ENCODE measurements at regions not wholly inside any gene's neighbourhood (a gene's known extent, or its start where the extent isn't known, plus 50 kb on each side); places are given as distances from the start of the nearest gene placed in this dataset.

GRCh38 chr2:133666621-133667020 lies 98.4 kb upstream of the NCKAP5 start:
- no peak for TF ChIP-seq CTCF (IDR thresholded peaks at IDR 0.05; ENCODE audit: insufficient read depth, low read length, poor library complexity, severe bottlenecking)
- no peak for DNase-seq (ENCODE audit: extremely low read depth, insufficient read length)
- Histone ChIP-seq H3K4me3 (replicated peaks; ENCODE audit: low read depth, low read length) (no peak overlapping the region), H3K27me3 (replicated peaks; ENCODE audit: control insufficient read depth, insufficient read depth, low read length) (no peaks in the 10 kb centered on the region), H3K36me3 (ENCODE audit: control insufficient read depth, insufficient read depth, low read length) (no peaks in the 10 kb centered on the region)

GRCh38 chr2:133667085-133667484 lies 98.8 kb upstream of the NCKAP5 start:
- DNase-seq (ENCODE audit: extremely low read depth, insufficient read length), result no peak

GRCh38 chr2:133667968-133668367 lies 99.7 kb upstream of the NCKAP5 start:
- H3K27me3 ChIP-seq (replicated peaks; ENCODE audit: control insufficient read depth, insufficient read depth, low read length), result no peaks in the 10 kb centered on the region
- no peak overlapping the region for H3K4me3 ChIP-seq (replicated peaks; ENCODE audit: low read depth, low read length)
- no peak for DNase-seq (ENCODE audit: extremely low read depth, insufficient read length)
- no peaks in the 10 kb centered on the region for H3K36me3 ChIP-seq (ENCODE audit: control insufficient read depth, insufficient read depth, low read length)
- no peak for TF ChIP-seq CTCF (IDR thresholded peaks at IDR 0.05; ENCODE audit: insufficient read depth, low read length, poor library complexity, severe bottlenecking)

More at GRCh38 chr2:133667085-133667484, 98.8 kb upstream of the NCKAP5 start:
- Histone ChIP-seq H3K27me3 (replicated peaks; ENCODE audit: control insufficient read depth, insufficient read depth, low read length) (no peaks in the 10 kb centered on the region), H3K36me3 (ENCODE audit: control insufficient read depth, insufficient read depth, low read length) (no peaks in the 10 kb centered on the region), H3K4me3 (replicated peaks; ENCODE audit: low read depth, low read length) (no peak overlapping the region)
- no peak for TF ChIP-seq CTCF (IDR thresholded peaks at IDR 0.05; ENCODE audit: insufficient read depth, low read length, poor library complexity, severe bottlenecking)

- H3K27me3 ChIP-seq (replicated peaks; ENCODE audit: control insufficient read depth, insufficient read depth, low read length), result no peaks in the 10 kb centered on the region
- no peak for DNase-seq (ENCODE audit: extremely low read depth, insufficient read length)
- no peak overlapping the region for H3K4me3 ChIP-seq (replicated peaks; ENCODE audit: low read depth, low read length)
- no peak for TF ChIP-seq CTCF (IDR thresholded peaks at IDR 0.05; ENCODE audit: insufficient read depth, low read length, poor library complexity, severe bottlenecking)
- no peaks in the 10 kb centered on the region for H3K36me3 ChIP-seq (ENCODE audit: control insufficient read depth, insufficient read depth, low read length)
These were observed 100.3 kb upstream of the NCKAP5 start for GRCh38 chr2:133668547-133668946.

- no peaks in the 10 kb centered on the region for H3K36me3 ChIP-seq (ENCODE audit: control insufficient read depth, insufficient read depth, low read length)
- no peaks in the 10 kb centered on the region for H3K27me3 ChIP-seq (replicated peaks; ENCODE audit: control insufficient read depth, insufficient read depth, low read length)
- no peak overlapping the region for H3K4me3 ChIP-seq (replicated peaks; ENCODE audit: low read depth, low read length)
- no peak for TF ChIP-seq CTCF (IDR thresholded peaks at IDR 0.05; ENCODE audit: insufficient read depth, low read length, poor library complexity, severe bottlenecking)
- no peak for DNase-seq (ENCODE audit: extremely low read depth, insufficient read length)
These were observed 105.1 kb upstream of the NCKAP5 start for GRCh38 chr2:133673305-133673905.

GRCh38 chr2:133674066-133674432 lies 105.8 kb upstream of the NCKAP5 start:
- H3K27me3 ChIP-seq (replicated peaks; ENCODE audit: control insufficient read depth, insufficient read depth, low read length), result no peaks in the 10 kb centered on the region
- DNase-seq (ENCODE audit: extremely low read depth, insufficient read length), result no peak
- no peak overlapping the region for H3K4me3 ChIP-seq (replicated peaks; ENCODE audit: low read depth, low read length)
- no peaks in the 10 kb centered on the region for H3K36me3 ChIP-seq (ENCODE audit: control insufficient read depth, insufficient read depth, low read length)
- no peak for TF ChIP-seq CTCF (IDR thresholded peaks at IDR 0.05; ENCODE audit: insufficient read depth, low read length, poor library complexity, severe bottlenecking)
